ENCODE measurements at regions not wholly inside any gene's neighbourhood (a gene's known extent, or its start where the extent isn't known, plus 50 kb on each side); places are given as distances from the start of the nearest gene placed in this dataset.

- TF ChIP-seq POLR2A (IDR thresholded peaks at IDR 0.05): no peak
- TF ChIP-seq CTCF (IDR thresholded peaks at IDR 0.05): no peak
- TF ChIP-seq POLR2AphosphoS5 (IDR thresholded peaks at IDR 0.05): no peak
- TF ChIP-seq EP300 (IDR thresholded peaks at IDR 0.05): no peak
Measured at GRCh38 chr1:208917723-208918122, 665.8 kb upstream of the CAMK1G start.

Data from sigmoid colon (tissue), 4 donors.